ENCODE measurements at regions not wholly inside any gene's neighbourhood (a gene's known extent, or its start where the extent isn't known, plus 50 kb on each side); places are given as distances from the start of the nearest gene placed in this dataset.

DNA sequence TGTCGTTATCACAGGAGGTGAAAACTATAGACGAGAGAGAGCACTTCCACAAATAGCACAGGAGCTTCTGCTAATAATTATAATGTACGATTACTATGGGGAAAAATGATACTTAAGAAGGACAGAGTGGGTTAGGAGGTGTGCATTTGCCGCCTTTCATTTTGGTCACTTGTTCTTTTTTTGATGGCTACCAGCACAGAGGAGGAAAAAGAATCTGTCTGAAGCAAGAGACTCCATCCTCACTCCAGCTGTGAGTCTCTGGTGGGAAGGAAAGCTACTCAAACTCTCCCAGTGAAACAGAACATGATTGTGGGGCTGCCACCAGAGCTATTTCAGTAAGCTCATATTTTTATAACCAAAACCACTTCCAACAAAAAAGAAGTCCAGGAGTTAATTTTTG lies 270.4 kb upstream of the TMEM161B start:
- TF ChIP-seq POLR2AphosphoS5 (IDR thresholded peaks at IDR 0.05) (no peak), POLR2A (IDR thresholded peaks at IDR 0.05; ENCODE audit: low read depth) (no peak)
- TF ChIP-seq, protein P1, sequence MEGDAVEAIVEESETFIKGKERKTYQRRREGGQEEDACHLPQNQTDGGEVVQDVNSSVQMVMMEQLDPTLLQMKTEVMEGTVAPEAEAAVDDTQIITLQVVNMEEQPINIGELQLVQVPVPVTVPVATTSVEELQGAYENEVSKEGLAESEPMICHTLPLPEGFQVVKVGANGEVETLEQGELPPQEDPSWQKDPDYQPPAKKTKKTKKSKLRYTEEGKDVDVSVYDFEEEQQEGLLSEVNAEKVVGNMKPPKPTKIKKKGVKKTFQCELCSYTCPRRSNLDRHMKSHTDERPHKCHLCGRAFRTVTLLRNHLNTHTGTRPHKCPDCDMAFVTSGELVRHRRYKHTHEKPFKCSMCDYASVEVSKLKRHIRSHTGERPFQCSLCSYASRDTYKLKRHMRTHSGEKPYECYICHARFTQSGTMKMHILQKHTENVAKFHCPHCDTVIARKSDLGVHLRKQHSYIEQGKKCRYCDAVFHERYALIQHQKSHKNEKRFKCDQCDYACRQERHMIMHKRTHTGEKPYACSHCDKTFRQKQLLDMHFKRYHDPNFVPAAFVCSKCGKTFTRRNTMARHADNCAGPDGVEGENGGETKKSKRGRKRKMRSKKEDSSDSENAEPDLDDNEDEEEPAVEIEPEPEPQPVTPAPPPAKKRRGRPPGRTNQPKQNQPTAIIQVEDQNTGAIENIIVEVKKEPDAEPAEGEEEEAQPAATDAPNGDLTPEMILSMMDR (IDR thresholded peaks at IDR 0.05): no peak
